HG03095 (cell line): ENCODE measurements at regions not wholly inside any gene's neighbourhood (a gene's known extent, or its start where the extent isn't known, plus 50 kb on each side); places are given as distances from the start of the nearest gene placed in this dataset.
"Not testable (repeated sequence)": the region's sequence is repeated elsewhere in the genome, so short reads cannot be mapped to it uniquely, and the experiment has no call there.

ENCODE experiments used
- ATAC-seq: cut with Tn5 transposase; IDR thresholded peaks from one replicate; pipeline ENCODE4 v1.9.1; 2021; ENCODE audit warnings: moderate library complexity; ENCODE audit not compliant: unreplicated experiment

DNA sequence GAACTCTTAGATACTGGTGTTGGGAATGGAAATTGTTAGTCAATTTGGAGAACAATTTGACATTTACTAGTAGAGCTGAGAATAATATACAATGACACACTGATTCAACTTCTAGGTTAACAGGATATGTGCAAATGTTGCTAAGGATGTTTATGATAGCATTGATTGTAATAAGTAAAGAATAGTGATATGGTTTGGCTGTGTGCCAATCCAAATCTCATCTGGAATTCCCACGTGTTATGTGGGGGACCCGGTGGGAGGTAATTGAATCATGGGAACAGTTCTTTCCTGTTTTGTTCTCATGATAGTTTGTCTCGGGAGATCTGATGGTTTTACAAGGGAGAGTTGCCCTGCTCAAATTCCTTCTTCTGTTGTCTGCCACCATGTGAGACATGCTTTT is 302.4 kb upstream of the TMPRSS15 start:
- no peak for ATAC-seq

DNA sequence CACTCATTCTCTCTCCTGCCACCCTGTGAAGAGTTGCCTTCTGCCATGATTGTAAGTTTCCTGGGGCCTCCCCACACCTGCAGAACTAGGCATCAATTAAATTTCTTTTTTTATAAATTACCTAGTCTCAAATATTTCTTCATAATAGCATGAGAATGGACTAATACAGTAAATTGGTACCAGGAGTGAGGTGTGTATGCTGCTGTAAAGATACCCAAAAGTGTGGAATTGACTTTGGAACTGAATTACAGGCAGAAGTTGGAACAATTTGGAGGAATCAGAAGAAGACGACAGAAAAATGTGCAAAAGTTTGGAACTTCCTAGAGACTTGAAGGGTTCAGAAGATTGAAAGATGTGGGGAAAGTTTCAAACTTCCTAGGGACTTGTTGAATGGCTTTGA is 308.1 kb upstream of the TMPRSS15 start:
- ATAC-seq: no peak

DNA sequence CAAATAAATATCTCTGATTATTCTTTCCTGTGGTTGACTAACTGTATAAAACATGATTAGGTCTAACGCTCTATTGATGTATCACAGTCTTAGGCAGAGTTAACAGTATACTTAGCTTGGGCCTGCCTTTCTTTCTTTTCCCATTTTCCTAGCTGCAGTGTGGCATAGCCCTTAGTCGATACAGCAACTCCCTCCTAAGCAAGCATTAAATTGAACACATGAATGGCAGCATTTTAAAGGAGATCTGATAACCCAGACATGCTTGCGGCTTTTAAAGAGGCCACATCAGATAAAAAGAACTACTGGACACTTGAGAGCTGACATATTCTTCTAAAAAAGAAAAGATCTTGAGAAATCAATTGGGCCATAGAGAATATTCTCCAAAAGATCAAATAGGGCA is 312.0 kb upstream of the TMPRSS15 start:
- no peak for ATAC-seq

DNA sequence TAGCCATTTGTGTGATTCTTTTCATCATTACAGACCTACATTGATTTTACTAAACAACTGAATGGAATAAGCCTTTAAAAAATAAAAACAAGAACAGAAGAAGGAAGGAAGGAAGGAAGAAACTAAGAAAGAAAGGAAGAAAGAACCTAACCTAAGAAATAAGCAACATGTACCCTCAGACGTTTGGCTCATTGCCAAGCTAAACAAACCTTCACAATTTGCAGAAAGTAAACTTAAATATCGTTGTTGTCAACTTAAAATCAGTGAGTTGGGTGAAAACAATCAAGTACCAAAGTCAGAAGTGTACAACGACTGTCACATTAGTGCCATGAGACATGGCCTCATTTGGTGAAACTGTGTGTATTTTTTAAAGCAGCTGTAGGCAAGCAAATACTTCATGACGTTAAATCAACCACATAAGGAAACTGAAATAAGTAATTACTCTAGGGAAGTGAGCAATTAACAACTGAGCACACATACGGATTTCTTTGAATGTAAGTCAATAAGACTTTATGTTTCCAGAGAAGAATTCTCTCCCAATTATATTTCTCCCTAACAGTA is 313.1 kb upstream of the TMPRSS15 start:
- no peak for ATAC-seq

DNA sequence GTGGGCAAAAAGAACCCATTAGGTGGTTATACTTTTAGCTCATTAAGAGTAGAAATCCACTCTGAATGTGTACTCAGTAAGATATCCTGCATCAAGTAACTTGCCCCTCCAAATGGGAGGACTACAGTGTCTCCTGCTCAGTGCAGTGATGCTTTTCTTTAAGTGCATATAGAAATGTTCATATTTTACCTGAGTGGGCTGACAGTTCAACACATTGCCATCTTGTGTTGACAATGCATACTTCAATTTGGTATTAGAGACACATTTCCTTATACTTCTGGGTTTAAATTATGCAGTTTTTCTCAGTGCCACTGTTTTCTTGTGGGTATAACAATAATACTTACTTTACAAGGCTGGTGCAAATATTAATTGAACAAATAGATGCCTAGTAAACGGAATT is 318.6 kb upstream of the TMPRSS15 start:
- no peak for ATAC-seq

DNA sequence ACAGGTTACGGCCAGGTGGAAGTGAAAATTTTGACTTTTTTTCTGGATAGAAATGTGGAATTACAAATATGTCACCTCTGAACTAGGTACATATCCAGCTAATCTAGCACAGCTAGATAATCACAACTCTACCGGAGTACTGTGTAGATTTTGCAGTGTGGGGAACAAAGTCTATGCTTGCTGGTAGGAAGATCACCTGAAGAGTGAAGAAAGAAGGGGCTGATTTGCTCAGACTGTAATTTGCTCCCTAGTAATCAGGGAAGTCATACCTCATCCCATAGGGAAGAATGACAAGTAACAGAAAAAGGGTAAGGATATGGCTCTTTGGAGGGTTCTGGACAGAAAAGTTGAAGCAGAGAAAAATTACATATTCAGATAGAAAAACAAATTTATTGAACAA is 319.6 kb upstream of the TMPRSS15 start:
- ATAC-seq: no peak

DNA sequence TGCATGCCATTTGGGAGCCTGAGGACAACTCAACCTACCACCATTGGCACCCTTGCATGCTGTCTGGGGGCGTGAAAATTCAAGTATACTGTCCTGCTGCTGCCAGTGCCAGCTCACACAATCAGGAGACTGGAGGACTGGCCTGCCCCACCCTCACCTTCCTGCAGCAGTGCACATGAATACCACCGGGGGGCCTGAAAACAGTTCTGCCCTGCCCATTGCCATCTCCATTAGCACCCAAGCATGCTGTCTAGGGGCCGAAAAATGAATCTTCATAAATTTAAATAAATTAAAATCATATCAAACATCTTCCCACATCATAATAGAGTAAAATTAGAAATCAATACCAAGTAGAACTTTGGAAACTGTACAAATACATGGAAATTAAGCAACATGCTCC is 322.1 kb upstream of the TMPRSS15 start:
- no peak for ATAC-seq

DNA sequence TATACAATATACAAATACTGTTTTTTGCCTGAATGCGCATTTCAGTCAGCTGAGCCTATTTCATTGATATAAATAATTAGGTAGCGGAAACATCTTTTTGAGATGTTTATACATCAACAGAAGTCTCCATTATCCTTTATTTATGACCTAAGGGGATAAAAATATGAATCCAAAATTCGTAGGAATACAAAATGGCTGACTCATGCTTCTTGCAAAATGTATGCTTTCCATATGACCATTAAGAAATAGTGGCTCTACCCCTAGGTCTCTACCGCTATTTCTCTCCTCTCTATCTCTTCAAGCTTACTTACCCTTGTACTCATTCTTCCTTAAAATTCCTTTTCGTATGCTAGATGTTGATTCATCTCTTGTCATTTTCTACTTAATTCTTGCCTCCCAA is 338.4 kb upstream of the TMPRSS15 start:
- no peak for ATAC-seq

DNA sequence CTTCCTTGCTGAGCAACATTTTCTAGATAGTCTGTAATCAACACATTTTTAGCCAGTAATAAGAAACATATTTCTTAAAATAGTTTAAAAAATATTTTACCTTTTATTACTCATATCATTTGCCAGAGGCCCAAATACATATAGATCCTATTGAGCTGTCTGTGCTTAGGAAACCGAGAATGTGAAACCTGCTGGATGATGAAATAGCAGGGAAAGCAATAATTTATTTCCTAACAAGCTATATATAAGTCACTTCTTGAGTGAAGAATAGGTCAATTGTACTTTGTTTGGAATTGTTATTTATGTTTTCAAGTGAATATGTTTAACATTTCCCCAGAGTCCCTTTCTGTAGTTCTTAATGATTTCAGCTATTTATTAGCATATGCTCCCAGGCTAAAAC is 339.9 kb upstream of the TMPRSS15 start:
- no peak for ATAC-seq

DNA sequence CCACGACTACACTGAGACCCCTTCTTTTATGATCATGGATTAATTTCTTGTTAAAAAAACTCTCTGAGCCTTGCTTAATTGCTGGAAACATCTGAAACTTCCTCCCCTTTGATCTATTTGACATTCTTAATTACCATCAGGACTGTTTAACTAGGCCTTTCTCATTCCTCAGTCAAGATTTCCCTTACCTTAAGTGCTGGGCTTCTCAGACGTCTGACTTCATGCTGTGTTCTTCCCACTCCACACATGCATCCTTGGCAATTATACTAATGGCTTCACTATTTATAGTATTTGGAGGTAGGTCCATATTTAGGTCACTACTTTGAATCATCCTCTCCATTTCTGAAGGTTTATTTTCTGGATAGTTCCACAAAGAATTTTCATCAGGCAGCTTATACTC is 341.3 kb upstream of the TMPRSS15 start:
- ATAC-seq: no peak

DNA sequence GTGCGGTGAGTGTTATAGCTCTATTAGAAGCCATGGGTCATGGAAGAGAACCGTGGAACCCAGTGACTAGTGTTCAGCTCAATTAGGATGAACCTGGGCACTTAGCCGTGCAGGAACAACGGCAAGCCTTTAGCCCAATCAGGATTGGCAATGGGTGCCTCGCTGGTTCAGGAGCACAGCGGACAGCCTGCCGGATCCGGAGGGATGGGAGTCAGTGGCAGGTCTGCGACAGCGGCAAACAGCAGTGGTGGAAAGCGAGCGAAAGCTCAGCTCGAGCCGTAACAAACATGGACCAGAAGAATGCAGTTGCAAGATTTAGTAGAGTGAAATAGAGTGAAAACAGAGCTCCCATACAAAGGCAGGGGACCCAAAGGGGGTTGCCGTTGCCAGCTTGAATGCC is 349.3 kb upstream of the TMPRSS15 start:
- ATAC-seq: not testable (repeated sequence)

DNA sequence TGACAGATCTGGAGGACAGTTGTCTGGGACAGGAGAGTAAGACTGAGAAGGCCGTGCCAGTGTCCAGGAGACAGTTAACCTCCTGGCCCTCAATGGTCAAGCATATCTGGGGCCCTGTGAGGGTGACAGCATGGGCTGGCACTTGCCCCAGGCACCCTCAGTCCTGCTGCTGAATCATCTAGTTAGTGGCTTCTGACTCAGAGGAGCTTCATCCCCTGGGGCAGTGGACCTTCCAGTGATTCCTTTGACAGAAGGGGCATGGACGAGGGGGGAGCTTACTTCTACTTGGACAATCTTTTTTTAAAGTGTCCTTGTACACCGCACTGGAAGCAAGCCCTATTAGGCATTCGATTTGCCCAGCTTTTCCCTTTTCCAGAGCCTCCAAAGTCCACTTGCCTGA is 352.7 kb upstream of the TMPRSS15 start:
- not testable (repeated sequence) for ATAC-seq

DNA sequence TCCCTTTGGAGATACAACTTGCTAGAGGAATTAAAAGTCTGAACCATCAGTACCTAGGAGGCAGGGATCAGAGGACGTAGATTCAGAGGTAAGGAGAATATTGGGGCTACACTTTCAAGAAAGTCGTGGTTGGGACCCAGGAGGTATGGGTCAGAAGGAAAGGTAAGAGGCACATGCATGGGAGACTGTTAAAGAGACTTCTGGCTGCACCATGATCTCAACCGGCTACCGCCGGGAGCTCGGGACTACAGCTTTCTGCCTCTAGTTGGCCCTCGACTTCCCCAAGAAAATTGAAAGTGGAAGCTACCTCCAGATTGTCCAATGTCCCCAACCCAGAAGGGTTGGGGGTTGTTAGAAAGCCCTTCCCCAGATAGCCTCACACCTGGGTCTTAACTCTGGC is 355.7 kb upstream of the TMPRSS15 start:
- no peak for ATAC-seq

DNA sequence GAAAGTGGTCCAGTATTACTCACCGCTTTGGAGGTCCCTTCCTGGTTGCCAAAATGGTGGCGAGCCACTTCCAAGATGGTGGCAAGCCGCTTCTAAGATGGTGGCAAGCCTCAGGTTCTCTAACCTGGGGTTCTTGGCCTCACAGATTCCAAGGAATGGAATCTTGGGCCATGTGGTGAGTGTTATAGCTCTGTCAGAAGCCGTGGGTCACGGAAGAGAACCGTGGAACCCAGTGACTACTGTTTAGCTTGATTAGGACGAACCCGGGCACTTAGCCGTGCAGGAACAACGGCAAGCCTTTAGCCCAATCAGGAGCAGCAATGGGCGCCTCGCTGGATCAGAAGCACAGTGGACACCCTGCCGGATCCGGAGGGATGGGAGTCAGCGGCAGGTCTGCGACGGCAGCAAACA is 356.2 kb upstream of the TMPRSS15 start:
- no peak for ATAC-seq

DNA sequence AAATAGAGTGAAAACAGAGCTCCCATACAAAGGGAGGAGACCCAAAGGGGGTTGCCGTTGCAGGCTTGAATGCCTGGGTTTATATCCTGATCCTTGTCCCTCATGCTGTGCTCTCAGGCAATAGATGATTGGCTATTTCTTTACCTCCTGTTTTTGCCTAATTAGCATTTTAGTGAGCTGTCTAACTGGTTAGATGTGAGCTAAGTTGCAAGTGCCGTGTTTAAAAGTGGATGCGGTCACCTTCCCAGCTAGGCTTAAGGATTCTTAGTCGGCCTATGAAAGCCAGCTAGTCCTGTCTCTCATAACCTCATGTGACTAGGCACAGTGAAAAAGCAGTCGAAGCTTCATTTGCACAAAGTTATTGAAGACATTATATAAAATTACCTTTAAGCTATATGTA is 356.7 kb upstream of the TMPRSS15 start:
- ATAC-seq: no peak

DNA sequence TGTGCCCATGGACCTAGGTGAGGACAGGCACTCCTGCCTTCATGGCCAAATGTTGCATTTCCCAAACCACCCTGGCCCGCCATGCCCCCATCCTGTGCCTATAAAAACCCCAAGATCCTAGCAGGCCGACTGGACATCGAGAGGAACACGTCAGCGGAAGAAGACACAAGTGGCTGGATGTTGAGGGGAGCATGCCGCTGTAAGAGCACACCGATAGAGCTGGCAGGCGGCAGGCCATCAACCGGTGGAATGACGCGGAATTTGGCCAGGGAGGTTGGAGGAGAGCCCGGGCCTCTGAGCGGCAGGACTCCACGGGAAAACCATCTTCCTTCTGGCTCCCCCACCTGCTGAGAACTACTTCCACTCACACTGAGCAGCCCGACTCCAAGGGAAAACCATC is 361.1 kb upstream of the TMPRSS15 start:
- ATAC-seq: no peak

DNA sequence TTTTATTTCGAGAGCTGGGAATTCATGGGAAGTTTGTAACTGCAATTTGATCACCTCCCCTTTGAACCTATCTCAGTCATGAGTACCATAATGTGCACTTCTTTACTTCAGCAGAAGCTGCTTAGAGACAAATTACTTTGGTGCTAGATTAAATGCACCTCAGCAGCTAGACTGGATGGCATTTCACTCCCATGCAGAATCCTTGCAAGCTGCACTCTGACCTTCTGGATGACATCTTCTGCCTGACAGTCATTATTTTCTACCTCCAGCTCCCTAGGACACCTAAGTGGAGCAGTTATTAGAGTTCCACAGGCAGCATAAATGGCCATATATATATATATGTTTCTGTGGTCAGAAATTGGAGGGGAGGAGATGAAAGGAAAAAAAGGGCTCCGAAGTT is 366.0 kb upstream of the TMPRSS15 start:
- no peak for ATAC-seq

DNA sequence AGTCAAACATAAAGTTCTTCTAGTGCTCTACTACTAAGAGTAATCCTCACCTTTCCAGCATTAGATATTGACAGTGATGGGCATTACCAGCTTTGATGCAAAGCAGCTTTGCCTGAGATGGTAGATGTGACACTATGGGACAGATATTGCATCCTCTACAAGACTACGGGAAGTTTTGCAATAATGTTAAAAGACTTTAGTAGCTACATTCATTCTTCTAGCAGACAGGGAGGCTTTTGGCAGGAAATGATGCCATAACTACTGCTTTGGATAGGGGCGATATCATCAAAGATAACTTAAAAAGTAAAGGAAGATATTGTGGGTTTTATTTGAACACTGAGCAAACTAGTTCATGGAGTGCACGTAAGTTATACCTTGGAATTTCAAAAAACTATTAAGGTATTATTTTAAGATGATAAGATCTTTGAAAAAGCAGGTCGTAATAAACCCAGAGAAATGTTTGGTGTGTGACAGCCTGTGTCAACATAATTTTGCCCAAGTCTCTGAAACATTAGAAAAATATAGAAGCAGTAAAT is 368.3 kb upstream of the TMPRSS15 start:
- no peak for ATAC-seq

DNA sequence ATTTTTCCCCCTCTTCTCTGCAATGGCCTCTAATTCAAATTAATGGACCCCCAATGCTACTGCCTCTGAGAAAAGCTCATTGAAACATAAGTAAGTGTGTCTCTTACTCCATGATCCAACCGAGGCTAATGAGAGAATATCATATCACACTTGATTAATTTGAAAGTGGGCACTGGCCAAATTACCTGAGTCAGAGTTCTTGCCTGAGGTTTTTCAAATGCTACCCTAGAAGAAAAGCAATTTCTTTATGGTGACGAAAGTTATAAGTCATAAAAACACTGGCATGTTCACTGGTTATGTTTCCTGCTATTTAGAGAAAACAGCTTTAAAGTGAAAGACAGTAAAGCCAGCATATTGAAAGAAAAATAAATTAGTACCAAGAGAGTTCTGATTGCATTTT is 368.8 kb upstream of the TMPRSS15 start:
- ATAC-seq: no peak

DNA sequence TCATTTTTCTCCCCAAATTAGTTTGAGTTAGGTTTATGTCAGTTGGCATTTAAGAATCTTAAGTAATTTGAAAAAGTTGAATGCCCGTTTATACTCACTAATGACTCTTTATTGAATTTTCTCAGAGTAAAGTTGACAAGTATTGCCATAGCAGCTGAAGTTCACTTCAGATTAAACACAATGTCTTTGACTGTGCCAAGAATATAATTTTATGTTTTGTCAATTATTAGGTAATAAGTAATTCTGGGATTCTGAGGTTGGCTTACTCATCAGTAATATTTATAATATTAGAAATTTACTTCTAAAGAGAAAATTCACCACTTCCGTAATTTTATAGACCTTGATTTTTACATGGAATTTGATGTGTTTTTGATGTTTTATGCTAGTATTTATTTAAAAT is 369.3 kb upstream of the TMPRSS15 start:
- no peak for ATAC-seq

DNA sequence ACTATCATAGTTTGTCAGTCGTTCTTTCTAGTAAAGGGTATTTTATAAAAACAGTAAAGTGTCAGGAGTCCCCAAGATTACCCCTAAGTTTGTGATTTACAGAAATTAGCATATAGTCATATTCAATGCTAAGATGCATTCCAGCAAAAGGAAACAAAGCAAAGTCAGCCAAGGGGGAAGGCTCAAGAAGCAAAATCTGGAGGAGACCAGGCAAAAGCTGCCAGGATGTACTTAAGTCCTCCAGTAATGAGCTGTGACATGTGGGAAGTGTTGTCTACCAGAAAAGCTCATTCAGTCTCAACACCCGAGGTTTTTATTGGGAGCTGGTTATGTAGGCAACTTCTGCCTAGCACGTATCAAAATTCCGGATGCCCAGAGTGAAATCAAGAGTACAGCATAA is 373.4 kb upstream of the TMPRSS15 start:
- no peak for ATAC-seq

DNA sequence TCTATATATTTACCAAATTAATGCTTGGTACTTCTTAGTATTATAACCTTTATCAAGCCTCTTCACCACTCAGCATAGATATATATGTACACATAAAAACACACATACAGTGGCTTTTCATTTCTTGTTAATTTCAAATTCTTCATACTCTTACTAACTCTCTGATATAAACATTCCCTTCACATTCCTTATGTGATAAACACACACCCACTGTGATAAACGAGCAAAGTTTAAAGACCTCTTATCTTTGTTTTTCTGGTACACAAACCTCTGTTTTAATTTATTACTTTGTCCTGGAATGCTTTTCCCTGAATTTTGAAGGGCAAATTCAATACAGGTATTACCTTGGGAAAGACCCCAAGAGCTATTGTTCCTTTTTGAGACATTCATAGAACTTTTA is 379.1 kb upstream of the TMPRSS15 start:
- no peak for ATAC-seq

DNA sequence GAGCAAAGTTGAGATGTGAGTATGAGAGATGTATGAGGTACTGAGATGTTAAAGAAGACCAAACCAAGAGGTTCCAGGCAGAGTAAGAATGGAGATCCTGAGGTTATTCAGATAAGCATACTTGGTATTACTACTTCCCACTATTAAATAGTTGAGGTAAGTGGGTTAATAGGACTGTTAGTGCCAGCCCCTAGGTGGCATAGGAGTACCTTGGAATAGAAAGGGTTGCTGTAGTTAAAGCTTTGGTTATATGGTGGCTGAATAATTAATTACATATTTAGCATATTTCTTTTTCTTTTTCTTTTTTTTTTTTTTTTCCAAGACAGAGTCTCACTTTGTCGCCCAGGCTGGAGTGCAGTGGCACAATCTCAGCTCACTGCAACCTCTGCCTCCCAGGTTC is 397.9 kb upstream of the TMPRSS15 start:
- ATAC-seq: no peak

DNA sequence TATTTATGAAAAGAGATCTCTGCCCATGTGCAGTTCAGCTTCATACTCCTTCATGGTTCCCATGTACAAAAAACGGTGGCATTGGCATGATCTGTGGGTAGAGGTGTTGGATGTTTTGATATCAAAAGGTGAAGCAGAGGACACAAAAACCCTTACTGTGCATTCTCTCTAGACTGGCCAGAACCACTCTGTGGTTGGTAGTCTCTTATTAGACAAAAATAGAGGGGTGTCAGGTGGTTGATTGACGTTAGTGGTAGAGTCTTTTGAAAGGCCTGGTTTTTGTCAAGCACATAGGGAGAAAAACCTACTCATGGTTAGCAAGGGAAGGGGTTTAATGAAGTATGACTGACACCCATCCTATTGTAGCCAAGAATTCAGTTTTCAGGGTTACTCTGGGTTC is 400.0 kb upstream of the TMPRSS15 start:
- ATAC-seq: no peak
